GM13976 (cell line): ENCODE measurements at regions not wholly inside any gene's neighbourhood (a gene's known extent, or its start where the extent isn't known, plus 50 kb on each side); places are given as distances from the start of the nearest gene placed in this dataset.

Source experiments
- DNase-seq: peaks from one replicate; pipeline ENCODE4 v3.0.0; 2012; ENCODE audit warnings: low spot score
- CTCF ChIP-seq: IDR thresholded peaks from 2 replicates; pipeline ENCODE4 v1.5.1; 2012; ENCODE audit warnings: borderline replicate concordance, mild to moderate bottlenecking; ENCODE audit not compliant: insufficient read depth; ENCODE audit errors: extremely low read depth, missing control alignments, control extremely low read depth
- in situ Hi-C: fragments of 300-500 bp; cut with MboI; formaldehyde crosslinking; loops from one replicate; pipeline ENCODE4 v1.12.0; 2022; ENCODE audit warnings: low sequenced_read_pairs, mixed read lengths, inconsistent platforms; ENCODE audit not compliant: unreplicated experiment

GRCh38 chr10:44824607-44825006 is 86.5 kb upstream of the TMEM72 start:
- TF ChIP-seq CTCF, result no peak
- no peak for DNase-seq
- in situ Hi-C loops, result no loop called here

- in situ Hi-C loops, result no loop called here
- no peak for DNase-seq
- no peak for TF ChIP-seq CTCF
Measured at GRCh38 chr10:44827431-44828006, 83.6 kb upstream of the TMEM72 start.

- DNase-seq, result no peak
- in situ Hi-C loops, result no loop called here
- TF ChIP-seq CTCF, result no peak
Measured at GRCh38 chr10:44828508-44829142, 82.5 kb upstream of the TMEM72 start.

- in situ Hi-C loops, result no loop called here
- TF ChIP-seq CTCF, result no peak
- DNase-seq, result no peak
Measured at GRCh38 chr10:44829426-44829825, 81.7 kb upstream of the TMEM72 start.

- TF ChIP-seq CTCF, result no peak
- no peak for DNase-seq
- in situ Hi-C loops, result no loop called here
Measured at GRCh38 chr10:44830022-44830421, 81.1 kb upstream of the TMEM72 start.

GRCh38 chr10:44831581-44831980 is 79.6 kb upstream of the TMEM72 start:
- DNase-seq, result no peak
- in situ Hi-C loops, result no loop called here
- TF ChIP-seq CTCF, result no peak
